Transverse colon (tissue), 4 donors: ENCODE measurements at regions not wholly inside any gene's neighbourhood (a gene's known extent, or its start where the extent isn't known, plus 50 kb on each side); places are given as distances from the start of the nearest gene placed in this dataset.

Experiments
- EP300 ChIP-seq: sonication (generic); formaldehyde crosslinking; IDR thresholded peaks from one replicate; pipeline ENCODE4 v1.6.1; 2017; ENCODE audit warnings: antibody characterized with exemption, low read depth
- POLR2A ChIP-seq: fragments of 450-650 bp; IDR thresholded peaks from one replicate; pipeline ENCODE4 v1.6.1; 2016; ENCODE audit warnings: antibody characterized with exemption, mild to moderate bottlenecking, moderate library complexity
- POLR2AphosphoS5 ChIP-seq, 3 donors: sonication (generic); formaldehyde crosslinking; IDR thresholded peaks; one replicate each; pipeline ENCODE4 v1.6.1; 2016; ENCODE audit warnings: antibody characterized with exemption in 3 of 3
- TF ChIP-seq, protein P1 (sequence below), 5 experiments: fragments of 200-600 bp in 3 of 5; fragments of 450-650 bp in 2 of 5; sonication (generic) in 3 of 5; IDR thresholded peaks; 1 replicate in 2 of 5; 2 replicates in 3 of 5; pipeline ENCODE4 v1.5.1; 2016 to 2017; ENCODE audit warnings: antibody characterized with exemption in 5 of 5, inconsistent platforms in 3 of 5, mild to moderate bottlenecking in 2 of 5, moderate library complexity in 1 of 5

DNA sequence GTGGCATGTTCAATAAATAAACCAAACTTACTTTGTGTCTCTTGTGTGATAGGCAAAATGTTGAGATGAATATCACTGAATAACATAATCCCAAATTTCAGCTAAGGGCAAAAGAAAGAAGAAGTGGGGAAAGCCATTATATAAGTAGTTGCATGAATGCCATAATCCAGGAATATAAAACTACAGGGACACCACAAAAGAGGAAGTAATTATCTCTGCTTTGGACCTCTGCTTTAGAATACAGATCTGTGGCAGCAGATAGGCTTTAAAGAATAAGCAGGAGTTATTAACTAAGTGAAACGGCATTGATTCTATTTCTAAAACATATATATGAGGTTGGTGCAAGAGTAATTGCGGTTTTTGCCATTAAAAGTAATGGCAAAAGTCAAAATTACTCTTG lies 288.5 kb upstream of the SNX7 start:
- TF ChIP-seq POLR2AphosphoS5 (IDR thresholded peaks at IDR 0.05) (no peak), POLR2A (no peak), EP300 (no peak)
- TF ChIP-seq, protein P1, sequence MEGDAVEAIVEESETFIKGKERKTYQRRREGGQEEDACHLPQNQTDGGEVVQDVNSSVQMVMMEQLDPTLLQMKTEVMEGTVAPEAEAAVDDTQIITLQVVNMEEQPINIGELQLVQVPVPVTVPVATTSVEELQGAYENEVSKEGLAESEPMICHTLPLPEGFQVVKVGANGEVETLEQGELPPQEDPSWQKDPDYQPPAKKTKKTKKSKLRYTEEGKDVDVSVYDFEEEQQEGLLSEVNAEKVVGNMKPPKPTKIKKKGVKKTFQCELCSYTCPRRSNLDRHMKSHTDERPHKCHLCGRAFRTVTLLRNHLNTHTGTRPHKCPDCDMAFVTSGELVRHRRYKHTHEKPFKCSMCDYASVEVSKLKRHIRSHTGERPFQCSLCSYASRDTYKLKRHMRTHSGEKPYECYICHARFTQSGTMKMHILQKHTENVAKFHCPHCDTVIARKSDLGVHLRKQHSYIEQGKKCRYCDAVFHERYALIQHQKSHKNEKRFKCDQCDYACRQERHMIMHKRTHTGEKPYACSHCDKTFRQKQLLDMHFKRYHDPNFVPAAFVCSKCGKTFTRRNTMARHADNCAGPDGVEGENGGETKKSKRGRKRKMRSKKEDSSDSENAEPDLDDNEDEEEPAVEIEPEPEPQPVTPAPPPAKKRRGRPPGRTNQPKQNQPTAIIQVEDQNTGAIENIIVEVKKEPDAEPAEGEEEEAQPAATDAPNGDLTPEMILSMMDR (IDR thresholded peaks at IDR 0.05), result no peak
